HepG2 (cell line): ENCODE measurements at regions not wholly inside any gene's neighbourhood (a gene's known extent, or its start where the extent isn't known, plus 50 kb on each side); places are given as distances from the start of the nearest gene placed in this dataset.
"Not testable (repeated sequence)": the region's sequence is repeated elsewhere in the genome, so short reads cannot be mapped to it uniquely, and the experiment has no call there.

ENCODE experiments used
- ATAC-seq: fragments of 200-7000 bp; cut with Tn5 transposase; 3 replicates; pipeline ENCODE4 v1.9.1; 2020; ENCODE audit warnings: mild to moderate bottlenecking, moderate library complexity
- BruUV-seq: library from RNA; stranded (reverse); fragments of 400-500 nt; replicated peaks from 2 replicates; lab custom pipeline; 2021; lab: Mats Ljungman, UMichigan
- CTCF ChIA-PET: fragments of 300-600 bp; formaldehyde crosslinking; extraction: SDS; loops from one replicate; lab custom pipeline; 2021; ENCODE audit warnings: low total read pairs, inconsistent platforms, low intra/inter-chr PET ratio; lab: Yijun Ruan, JAX
- POLR2A ChIA-PET: fragments of 350-600 bp; sonication (Branson Sonifier 250); formaldehyde crosslinking; loops from one replicate; lab custom pipeline; 2020; ENCODE audit warnings: antibody characterized with exemption, inconsistent platforms; lab: Yijun Ruan, JAX
- DNase-seq: peaks from one replicate; pipeline ENCODE4 v3.0.0-alpha.2; 2015; ENCODE audit warnings: low spot score
- FAIRE-seq: peaks from 3 replicates; lab custom pipeline; 2011; peaks lifted over from hg19 to GRCh38; lab: Jason Lieb, UNC
- H2AFZ ChIP-seq: one replicate; pipeline ENCODE4 v1.6.1; 2011; ENCODE audit warnings: low read length, inconsistent platforms
- H3K27ac ChIP-seq: fragments of 300-600 bp; 3 replicates; pipeline ENCODE4 v1.8.0; 2011; ENCODE audit warnings: mixed run types, mild to moderate bottlenecking, mixed read lengths, low read length, inconsistent platforms; ENCODE audit not compliant: insufficient read depth; ENCODE audit errors: extremely low read length
- H3K27me3 ChIP-seq, 2 experiments: fragments of 200-600 bp in 1 of 2; 2 replicates in 1 of 2; 3 replicates in 1 of 2; pipeline versions ENCODE4 v1.6.0 to v1.8.0; 2011; ENCODE audit warnings: low read length in 2 of 2, mild to moderate bottlenecking in 2 of 2, moderate library complexity in 2 of 2, inconsistent platforms in 1 of 2; ENCODE audit not compliant: insufficient read depth in 2 of 2, control insufficient read depth in 1 of 2
- H3K36me3 ChIP-seq, 2 experiments: fragments of 200-600 bp in 1 of 2; replicated peaks in 1 of 2; 2 replicates in 1 of 2; 3 replicates in 1 of 2; pipeline versions ENCODE4 v1.5.1 to v1.8.0; 2011; ENCODE audit warnings: low read length in 2 of 2, inconsistent platforms in 1 of 2; ENCODE audit not compliant: insufficient read depth in 2 of 2, control insufficient read depth in 1 of 2
- H3K4me1 ChIP-seq: 2 replicates; pipeline ENCODE4 v1.5.1; 2012; ENCODE audit warnings: low read length, inconsistent platforms; ENCODE audit not compliant: insufficient read depth
- H3K4me2 ChIP-seq: 2 replicates; pipeline ENCODE4 v1.6.0; 2011; ENCODE audit warnings: low read depth, low read length, inconsistent platforms
- H3K4me3 ChIP-seq, 3 experiments: fragments of 200-600 bp in 1 of 3; sonication (generic), shearing (Covaris generic) in 1 of 3; replicated peaks in 1 of 3; 2 replicates each; pipeline ENCODE4 v1.5.1; 2011 to 2016; ENCODE audit warnings: low read length in 3 of 3, inconsistent platforms in 2 of 3, low read depth in 2 of 3, mild to moderate bottlenecking in 2 of 3, control low read depth in 1 of 3, mixed read lengths in 1 of 3; ENCODE audit not compliant: insufficient read depth in 1 of 3
- H3K79me2 ChIP-seq: one replicate; pipeline ENCODE4 v1.6.1; 2011; ENCODE audit warnings: low read length, inconsistent platforms; ENCODE audit not compliant: insufficient read depth
- H3K9ac ChIP-seq: 2 replicates; pipeline ENCODE4 v1.6.0; 2011; ENCODE audit warnings: mild to moderate bottlenecking, low read depth, low read length, inconsistent platforms; ENCODE audit not compliant: insufficient read depth
- H3K9me3 ChIP-seq: 2 replicates; pipeline ENCODE4 v1.5.1; 2012; ENCODE audit warnings: mild to moderate bottlenecking, low read length
- H4K20me1 ChIP-seq: 2 replicates; pipeline ENCODE4 v1.6.0; 2011; ENCODE audit warnings: inconsistent platforms, mild to moderate bottlenecking, low read length, moderate library complexity; ENCODE audit not compliant: insufficient read depth
- CCDC6 ChIP-seq: sonication (generic); formaldehyde crosslinking; IDR thresholded peaks from 2 replicates; pipeline ENCODE4 v1.8.1; 2022; ENCODE audit warnings: mild to moderate bottlenecking, missing genetic modification reagents, moderate library complexity
- FOXK1 ChIP-seq: sonication (generic); formaldehyde crosslinking; IDR thresholded peaks from 2 replicates; pipeline ENCODE4 v1.4.0; 2020; ENCODE audit warnings: low read depth, missing genetic modification reagents, borderline replicate concordance
- GTF2F1 ChIP-seq: fragments of 150-350 bp; IDR thresholded peaks from 2 replicates; pipeline ENCODE4 v1.6.1; 2014; ENCODE audit warnings: low read length
- HMG20A ChIP-seq: IDR thresholded peaks from 2 replicates; pipeline ENCODE4 v1.6.1; 2016; ENCODE audit warnings: borderline replicate concordance
- MTA3 ChIP-seq: sonication (generic); formaldehyde crosslinking; IDR thresholded peaks from 2 replicates; pipeline ENCODE4 v1.4.0; 2020; ENCODE audit warnings: missing genetic modification reagents
- PLRG1 ChIP-seq: fragments of 450-650 bp; conservative IDR thresholded peaks from 2 replicates; pipeline ENCODE4 v1.6.1; 2016
- SAP130 ChIP-seq: IDR thresholded peaks from 2 replicates; pipeline ENCODE4 v1.6.1; 2016; ENCODE audit warnings: low read depth
- TGIF2 ChIP-seq: IDR thresholded peaks from 2 replicates; pipeline ENCODE4 v1.6.1; 2016; ENCODE audit warnings: control low read depth, missing compliant biosample characterization
- XBP1 ChIP-seq: sonication (generic); formaldehyde crosslinking; IDR thresholded peaks from 2 replicates; pipeline ENCODE4 v1.5.0; 2020; ENCODE audit warnings: missing genetic modification reagents
- ZHX1 ChIP-seq: sonication (generic); formaldehyde crosslinking; IDR thresholded peaks from 2 replicates; pipeline ENCODE4 v1.8.1; 2022; ENCODE audit warnings: low read depth, mild to moderate bottlenecking, missing genetic modification reagents
- ZNF430 ChIP-seq: sonication (generic); formaldehyde crosslinking; IDR thresholded peaks from 2 replicates; pipeline ENCODE4 v1.9.0; 2021; ENCODE audit warnings: mild to moderate bottlenecking, missing genetic modification reagents
- ZNF629 ChIP-seq: sonication (generic); formaldehyde crosslinking; conservative IDR thresholded peaks from 2 replicates; pipeline ENCODE4 v1.5.0; 2020; ENCODE audit warnings: missing genetic modification reagents
- ZNF670 ChIP-seq: sonication (generic); formaldehyde crosslinking; IDR thresholded peaks from 2 replicates; pipeline ENCODE4 v1.8.0; 2022; ENCODE audit warnings: mild to moderate bottlenecking, missing genetic modification reagents, borderline replicate concordance
- ZNF766 ChIP-seq: sonication (generic); formaldehyde crosslinking; IDR thresholded peaks from 2 replicates; pipeline ENCODE4 v1.5.0; 2020; ENCODE audit warnings: missing genetic modification reagents, borderline replicate concordance
- ZSCAN9 ChIP-seq: IDR thresholded peaks from 2 replicates; pipeline ENCODE4 v1.6.1; 2016; ENCODE audit warnings: borderline replicate concordance
- WGBS: methylation state at CpG from one replicate; pipeline ENCODE4 v1.1.6; 2017; ENCODE audit warnings: low lambda C conversion rate; 5-methylcytosine and 5-hydroxymethylcytosine counted together
- in situ Hi-C: cut with HindIII; loops from 2 replicates; pipeline ENCODE4 v1.10.0; 2017; ENCODE audit warnings: low pct_unique_long_range_greater_than_20kb; ENCODE audit not compliant: extremely low pct_ligation_motif_present
- intact Hi-C: fragments of 100-400 bp; cut with micrococcal nuclease; formaldehyde crosslinking; loops from one replicate; pipeline ENCODE4 v1.10.0; 2022; ENCODE audit not compliant: unreplicated experiment

DNA sequence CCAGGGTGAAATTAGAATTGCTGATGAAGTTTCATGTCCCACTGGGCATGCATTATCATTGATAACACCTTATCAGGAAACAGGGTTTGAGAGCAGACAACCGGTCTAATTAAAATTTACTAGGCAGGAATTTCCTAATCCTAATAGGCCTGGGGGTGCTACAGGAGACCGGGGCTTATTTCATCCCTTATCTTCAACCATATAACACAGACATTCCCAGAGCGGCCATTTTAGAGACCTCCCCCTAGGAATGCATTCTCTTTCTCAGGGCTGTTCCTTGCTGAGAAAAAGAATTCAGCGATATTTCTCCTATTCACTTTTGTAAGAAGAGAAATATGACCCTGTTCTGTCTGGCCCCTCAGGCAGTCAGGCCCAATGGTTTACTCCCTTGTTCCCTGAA lies 82.8 kb upstream of the PCAT7 start:
- WGBS: 90% methylated on average over 4 of the region's 4 CpGs
- H4K20me1 ChIP-seq, H3K27ac ChIP-seq, H3K9ac ChIP-seq, POLR2A ChIA-PET, DNase-seq, in situ Hi-C loops, H3K4me2 ChIP-seq, H3K79me2 ChIP-seq, H3K27me3 ChIP-seq, H3K36me3 ChIP-seq, CTCF ChIA-PET, FAIRE-seq, ATAC-seq, H3K4me1 ChIP-seq, intact Hi-C loops, H3K4me3 ChIP-seq, BruUV-seq, H2AFZ ChIP-seq: not testable (repeated sequence)
- H3K9me3 ChIP-seq: peaks cover 10% of the 10 kb centered on the region; the same call in 1 of the 2 replicates

- in situ Hi-C loops (no loop called here), intact Hi-C loops (no loop called here)
- DNase-seq (no peak), FAIRE-seq (no peak), ATAC-seq (no peak)
- no peaks in the 10 kb centered on the region for H3K79me2 ChIP-seq
- BruUV-seq: no TSS peak
- H4K20me1 ChIP-seq: no peaks in the 10 kb centered on the region
- ChIA-PET CTCF (no interaction called here), POLR2A (no interaction called here)
- H3K36me3 ChIP-seq: no peaks in the 10 kb centered on the region; a peak in 1 of 5 replicates
- H3K27me3 ChIP-seq: no peaks in the 10 kb centered on the region
- H2AFZ ChIP-seq: no peak overlapping the region
- no peak for TF ChIP-seq GTF2F1
- TF ChIP-seq HMG20A (CRISPR knock-in tag): no peak
- TF ChIP-seq FOXK1 (CRISPR knock-in tag): no peak
- TF ChIP-seq ZNF430 (CRISPR knock-in tag): no peak
- TF ChIP-seq SAP130: no peak
- no peak for TF ChIP-seq ZNF766 (CRISPR knock-in tag)
- no peak for TF ChIP-seq TGIF2 (CRISPR knock-in tag)
- no peak for TF ChIP-seq CCDC6 (CRISPR knock-in tag)
- TF ChIP-seq ZSCAN9 (CRISPR knock-in tag): no peak
- TF ChIP-seq MTA3 (CRISPR knock-in tag): no peak
- TF ChIP-seq ZNF670: no peak
- TF ChIP-seq XBP1 (CRISPR knock-in tag): no peak
- no peak for TF ChIP-seq ZHX1 (CRISPR knock-in tag)
- no peak for TF ChIP-seq ZNF629 (CRISPR knock-in tag)
- TF ChIP-seq PLRG1: no peak
- H3K4me2 ChIP-seq: no peak overlapping the region
- H3K27ac ChIP-seq: no peak overlapping the region
- WGBS: 98% methylated on average over 4 of the region's 4 CpGs
- no peak overlapping the region for H3K9ac ChIP-seq
- no peaks in the 10 kb centered on the region for H3K4me1 ChIP-seq
- H3K9me3 ChIP-seq: peaks cover 10% of the 10 kb centered on the region; the same call in 1 of the 2 replicates
- H3K4me3 ChIP-seq: no peak overlapping the region
Observed at GRCh38 chr9:94472806-94473360, 82.0 kb upstream of the PCAT7 start.
